DOHH2 (cell line): ENCODE measurements at regions not wholly inside any gene's neighbourhood (a gene's known extent, or its start where the extent isn't known, plus 50 kb on each side); places are given as distances from the start of the nearest gene placed in this dataset.

Experiments used
- EZH2phosphoT487 ChIP-seq: fragments of 200-600 bp; sonication (generic); IDR thresholded peaks from 2 replicates; pipeline ENCODE4 v1.6.1; 2017; ENCODE audit warnings: borderline replicate concordance, mild to moderate bottlenecking, antibody characterized with exemption, low read length, moderate library complexity, mixed read lengths
- TF ChIP-seq, protein P1 (sequence below): fragments of 200-600 bp; sonication (generic); IDR thresholded peaks from one replicate; pipeline ENCODE4 v1.5.1; 2014; ENCODE audit warnings: antibody characterized with exemption, mild to moderate bottlenecking, low read depth, low read length; ENCODE audit not compliant: poor library complexity, severe bottlenecking

DNA sequence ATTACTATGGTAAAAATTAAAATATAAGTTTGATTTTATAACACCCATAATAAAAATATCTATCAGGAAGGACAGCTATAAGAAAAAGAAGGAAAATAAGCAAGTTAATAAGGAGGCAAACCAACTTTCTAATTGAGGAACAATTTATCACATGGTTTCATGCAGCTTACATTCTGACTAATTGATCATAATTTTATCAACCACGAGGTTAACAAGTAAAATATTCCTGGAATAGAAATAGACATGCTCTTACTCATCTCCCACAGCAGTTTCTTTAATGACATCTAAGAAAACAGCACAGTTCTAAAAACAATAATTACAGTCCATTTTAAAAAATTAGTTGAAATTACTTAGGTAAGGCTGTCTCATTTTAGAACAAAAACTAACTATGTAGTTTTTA, 130.8 kb upstream of the KRR1 start:
- TF ChIP-seq, protein P1, sequence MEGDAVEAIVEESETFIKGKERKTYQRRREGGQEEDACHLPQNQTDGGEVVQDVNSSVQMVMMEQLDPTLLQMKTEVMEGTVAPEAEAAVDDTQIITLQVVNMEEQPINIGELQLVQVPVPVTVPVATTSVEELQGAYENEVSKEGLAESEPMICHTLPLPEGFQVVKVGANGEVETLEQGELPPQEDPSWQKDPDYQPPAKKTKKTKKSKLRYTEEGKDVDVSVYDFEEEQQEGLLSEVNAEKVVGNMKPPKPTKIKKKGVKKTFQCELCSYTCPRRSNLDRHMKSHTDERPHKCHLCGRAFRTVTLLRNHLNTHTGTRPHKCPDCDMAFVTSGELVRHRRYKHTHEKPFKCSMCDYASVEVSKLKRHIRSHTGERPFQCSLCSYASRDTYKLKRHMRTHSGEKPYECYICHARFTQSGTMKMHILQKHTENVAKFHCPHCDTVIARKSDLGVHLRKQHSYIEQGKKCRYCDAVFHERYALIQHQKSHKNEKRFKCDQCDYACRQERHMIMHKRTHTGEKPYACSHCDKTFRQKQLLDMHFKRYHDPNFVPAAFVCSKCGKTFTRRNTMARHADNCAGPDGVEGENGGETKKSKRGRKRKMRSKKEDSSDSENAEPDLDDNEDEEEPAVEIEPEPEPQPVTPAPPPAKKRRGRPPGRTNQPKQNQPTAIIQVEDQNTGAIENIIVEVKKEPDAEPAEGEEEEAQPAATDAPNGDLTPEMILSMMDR: no peak
- TF ChIP-seq EZH2phosphoT487: no peak
